ENCODE measurements at regions not wholly inside any gene's neighbourhood (a gene's known extent, or its start where the extent isn't known, plus 50 kb on each side); places are given as distances from the start of the nearest gene placed in this dataset.
A peak's percentile ranks its signal among the peaks of the same experiment; 100 is the strongest.

GRCh38 chr9:106277966-106278365, 583.6 kb downstream of the TMEM38B start:
- Mint-ChIP-seq H3K9me3 (peaks cover 26% of the 10 kb centered on the region), H3K36me3 (no peaks in the 10 kb centered on the region), H3K27me3 (ENCODE audit: low read depth) (no peaks in the 10 kb centered on the region), H3K27ac (no peak overlapping the region), H3K4me1 (peaks cover 4% of the 10 kb centered on the region), H3K4me3 (no peak overlapping the region)
- no peak for DNase-seq (ENCODE audit: low spot score in 2 of 2, unreplicated experiment in 2 of 2)
- no peak for TF ChIP-seq CTCF (IDR thresholded peaks at IDR 0.05; ENCODE audit: unreplicated experiment)

GRCh38 chr9:106283769-106284168, 579.2 kb upstream of the ZNF462 start:
- Mint-ChIP-seq H3K4me3 (no peak overlapping the region), H3K27me3 (ENCODE audit: low read depth) (no peaks in the 10 kb centered on the region), H3K4me1 (peaks cover 43% of the 10 kb centered on the region), H3K27ac (peak overlapping the region; percentile 3), H3K36me3 (no peaks in the 10 kb centered on the region), H3K9me3 (peaks cover 16% of the 10 kb centered on the region)
- no peak for DNase-seq (ENCODE audit: low spot score in 2 of 2, unreplicated experiment in 2 of 2)
- TF ChIP-seq CTCF (IDR thresholded peaks at IDR 0.05; ENCODE audit: unreplicated experiment): no peak

GRCh38 chr9:106284296-106284695, 578.7 kb upstream of the ZNF462 start:
- TF ChIP-seq CTCF (IDR thresholded peaks at IDR 0.05; ENCODE audit: unreplicated experiment): no peak
- H3K36me3 Mint-ChIP-seq: no peaks in the 10 kb centered on the region
- no peak for DNase-seq (ENCODE audit: low spot score in 2 of 2, unreplicated experiment in 2 of 2)
- peak overlapping the region; percentile 3 for H3K27ac Mint-ChIP-seq
- peaks cover 43% of the 10 kb centered on the region for H3K4me1 Mint-ChIP-seq
- H3K27me3 Mint-ChIP-seq (ENCODE audit: low read depth): no peaks in the 10 kb centered on the region
- H3K9me3 Mint-ChIP-seq: peaks cover 15% of the 10 kb centered on the region
- H3K4me3 Mint-ChIP-seq: no peak overlapping the region

GRCh38 chr9:106286249-106286648, 576.7 kb upstream of the ZNF462 start:
- H3K9me3 Mint-ChIP-seq: no peaks in the 10 kb centered on the region
- H3K36me3 Mint-ChIP-seq: no peaks in the 10 kb centered on the region
- H3K27ac Mint-ChIP-seq: no peak overlapping the region
- no peak for TF ChIP-seq CTCF (IDR thresholded peaks at IDR 0.05; ENCODE audit: unreplicated experiment)
- H3K27me3 Mint-ChIP-seq (ENCODE audit: low read depth): no peaks in the 10 kb centered on the region
- H3K4me1 Mint-ChIP-seq: peaks cover 43% of the 10 kb centered on the region
- H3K4me3 Mint-ChIP-seq: no peak overlapping the region
- DNase-seq (ENCODE audit: low spot score in 2 of 2, unreplicated experiment in 2 of 2): no peak

GRCh38 chr9:106287091-106287631, 575.8 kb upstream of the ZNF462 start:
- no peak for DNase-seq (ENCODE audit: low spot score in 2 of 2, unreplicated experiment in 2 of 2)
- Mint-ChIP-seq H3K27me3 (ENCODE audit: low read depth) (no peaks in the 10 kb centered on the region), H3K4me1 (peaks cover 44% of the 10 kb centered on the region), H3K36me3 (no peaks in the 10 kb centered on the region), H3K9me3 (no peaks in the 10 kb centered on the region), H3K27ac (peak overlapping the region; percentile 92), H3K4me3 (peak overlapping the region; percentile 8)
- TF ChIP-seq CTCF (IDR thresholded peaks at IDR 0.05; ENCODE audit: unreplicated experiment): no peak

GRCh38 chr9:106287731-106288130, 575.2 kb upstream of the ZNF462 start:
- H3K27me3 Mint-ChIP-seq (ENCODE audit: low read depth): no peaks in the 10 kb centered on the region
- no peaks in the 10 kb centered on the region for H3K36me3 Mint-ChIP-seq
- H3K4me3 Mint-ChIP-seq: no peak overlapping the region
- no peak for DNase-seq (ENCODE audit: low spot score in 2 of 2, unreplicated experiment in 2 of 2)
- peak overlapping the region; percentile 64 for H3K27ac Mint-ChIP-seq
- TF ChIP-seq CTCF (IDR thresholded peaks at IDR 0.05; ENCODE audit: unreplicated experiment): no peak
- H3K4me1 Mint-ChIP-seq: peaks cover 43% of the 10 kb centered on the region
- H3K9me3 Mint-ChIP-seq: no peaks in the 10 kb centered on the region

Data from mesothelial cell of epicardium (in vitro differentiated cells).